HepG2 (cell line): ENCODE measurements at regions not wholly inside any gene's neighbourhood (a gene's known extent, or its start where the extent isn't known, plus 50 kb on each side); places are given as distances from the start of the nearest gene placed in this dataset.

Source experiments
- EEA1 ChIP-seq: sonication (generic); formaldehyde crosslinking; IDR thresholded peaks from 2 replicates; pipeline ENCODE4 v1.5.1; 2020; ENCODE audit warnings: mild to moderate bottlenecking, missing genetic modification reagents, borderline replicate concordance
- EP300 ChIP-seq, 3 experiments: sonication (generic) in 1 of 3; formaldehyde crosslinking in 1 of 3; IDR thresholded peaks; 2 replicates each; pipeline versions ENCODE4 v1.5.1 to v1.6.1; 2011 to 2020; ENCODE audit warnings: low read depth in 2 of 3, low read length in 2 of 3, borderline replicate concordance in 1 of 3, improper control_type of control experiment in 1 of 3, mild to moderate bottlenecking in 1 of 3, missing genetic modification reagents in 1 of 3, moderate library complexity in 1 of 3
- FIP1L1 ChIP-seq: fragments of 200-400 bp; formaldehyde crosslinking; IDR thresholded peaks from 2 replicates; pipeline ENCODE4 v1.6.1; 2018; ENCODE audit warnings: low read depth, mild to moderate bottlenecking, low read length, moderate library complexity, borderline replicate concordance; ENCODE audit not compliant: insufficient read depth
- HHEX ChIP-seq: IDR thresholded peaks from 2 replicates; pipeline ENCODE4 v1.6.1; 2016; ENCODE audit warnings: control low read depth
- MIXL1 ChIP-seq: IDR thresholded peaks from 2 replicates; pipeline ENCODE4 v1.6.1; 2016
- NCOR1 ChIP-seq: fragments of 200-600 bp; sonication (generic); IDR thresholded peaks from 2 replicates; pipeline ENCODE4 v1.7.0; 2017; ENCODE audit warnings: antibody characterized with exemption, low read length, borderline replicate concordance
- RBM22 ChIP-seq: fragments of 200-400 bp; formaldehyde crosslinking; optimal IDR thresholded peaks from 2 replicates; pipeline ENCODE3; 2017; ENCODE audit warnings: mild to moderate bottlenecking, low read length, moderate library complexity
- RXRB ChIP-seq: IDR thresholded peaks from 2 replicates; pipeline ENCODE4 v1.6.1; 2016; ENCODE audit warnings: borderline replicate concordance, missing genetic modification reagents, missing compliant biosample characterization
- SALL1 ChIP-seq: sonication (generic); formaldehyde crosslinking; IDR thresholded peaks from 2 replicates; pipeline ENCODE4 v1.8.0; 2022; ENCODE audit warnings: mild to moderate bottlenecking, missing genetic modification reagents
- STAG1 ChIP-seq: sonication (generic); formaldehyde crosslinking; IDR thresholded peaks from 2 replicates; pipeline ENCODE4 v1.4.0; 2020; ENCODE audit warnings: missing genetic modification reagents
- SUZ12 ChIP-seq: fragments of 150-350 bp; IDR thresholded peaks from 2 replicates; pipeline ENCODE4 v1.6.1; 2014; ENCODE audit warnings: low read depth, low read length
- TBL1XR1 ChIP-seq: fragments of 150-350 bp; IDR thresholded peaks from 2 replicates; pipeline ENCODE4 v1.6.1; 2014; ENCODE audit warnings: borderline replicate concordance, low read length; ENCODE audit not compliant: partially characterized antibody
- ZBTB1 ChIP-seq: sonication (generic); formaldehyde crosslinking; IDR thresholded peaks from 2 replicates; pipeline ENCODE4 v1.4.0; 2020; ENCODE audit warnings: missing genetic modification reagents, borderline replicate concordance
- ZNF235 ChIP-seq: sonication (generic); formaldehyde crosslinking; IDR thresholded peaks from 2 replicates; pipeline ENCODE4 v1.8.1; 2023; ENCODE audit warnings: mild to moderate bottlenecking, missing genetic modification reagents, borderline replicate concordance
- ZNF263 ChIP-seq: sonication (generic); formaldehyde crosslinking; IDR thresholded peaks from 2 replicates; pipeline ENCODE4 v1.4.0; 2020; ENCODE audit warnings: missing genetic modification reagents
- ZNF33B ChIP-seq: sonication (generic); formaldehyde crosslinking; IDR thresholded peaks from 2 replicates; pipeline ENCODE4 v1.5.1; 2020; ENCODE audit warnings: mild to moderate bottlenecking, missing genetic modification reagents
- ZNF34 ChIP-seq: sonication (generic); formaldehyde crosslinking; IDR thresholded peaks from 2 replicates; pipeline ENCODE4 v1.4.0; 2020; ENCODE audit warnings: mild to moderate bottlenecking, missing genetic modification reagents, borderline replicate concordance
- ZNF547 ChIP-seq: sonication (generic); formaldehyde crosslinking; IDR thresholded peaks from 2 replicates; pipeline ENCODE4 v1.5.1; 2020; ENCODE audit warnings: mild to moderate bottlenecking, missing genetic modification reagents
- ZSCAN22 ChIP-seq: sonication (generic); formaldehyde crosslinking; IDR thresholded peaks from 2 replicates; pipeline ENCODE4 v1.4.0; 2020; ENCODE audit warnings: mild to moderate bottlenecking, missing genetic modification reagents
- TF ChIP-seq, protein P1 (sequence below): sonication (generic); formaldehyde crosslinking; IDR thresholded peaks from 2 replicates; pipeline ENCODE4 v1.8.1; 2023; ENCODE audit warnings: mild to moderate bottlenecking, inconsistent platforms, moderate library complexity, missing genetic modification reagents, borderline replicate concordance
- TF ChIP-seq, protein P2 (sequence below): sonication (generic); formaldehyde crosslinking; IDR thresholded peaks from 2 replicates; pipeline ENCODE4 v1.4.0; 2020; ENCODE audit warnings: mild to moderate bottlenecking, missing genetic modification reagents
- TF ChIP-seq, protein P3 (sequence below): sonication (generic); formaldehyde crosslinking; IDR thresholded peaks from 2 replicates; pipeline ENCODE4 v1.5.1; 2020; ENCODE audit warnings: mild to moderate bottlenecking, moderate library complexity, missing genetic modification reagents
- TF ChIP-seq, protein P4 (sequence below): sonication (generic); formaldehyde crosslinking; conservative IDR thresholded peaks from 2 replicates; pipeline ENCODE4 v1.8.0; 2022; ENCODE audit warnings: missing genetic modification reagents
- TF ChIP-seq, protein P5 (sequence below): sonication (generic); formaldehyde crosslinking; IDR thresholded peaks from 2 replicates; pipeline ENCODE4 v1.4.0; 2020; ENCODE audit warnings: missing genetic modification reagents, mild to moderate bottlenecking, borderline replicate concordance

DNA sequence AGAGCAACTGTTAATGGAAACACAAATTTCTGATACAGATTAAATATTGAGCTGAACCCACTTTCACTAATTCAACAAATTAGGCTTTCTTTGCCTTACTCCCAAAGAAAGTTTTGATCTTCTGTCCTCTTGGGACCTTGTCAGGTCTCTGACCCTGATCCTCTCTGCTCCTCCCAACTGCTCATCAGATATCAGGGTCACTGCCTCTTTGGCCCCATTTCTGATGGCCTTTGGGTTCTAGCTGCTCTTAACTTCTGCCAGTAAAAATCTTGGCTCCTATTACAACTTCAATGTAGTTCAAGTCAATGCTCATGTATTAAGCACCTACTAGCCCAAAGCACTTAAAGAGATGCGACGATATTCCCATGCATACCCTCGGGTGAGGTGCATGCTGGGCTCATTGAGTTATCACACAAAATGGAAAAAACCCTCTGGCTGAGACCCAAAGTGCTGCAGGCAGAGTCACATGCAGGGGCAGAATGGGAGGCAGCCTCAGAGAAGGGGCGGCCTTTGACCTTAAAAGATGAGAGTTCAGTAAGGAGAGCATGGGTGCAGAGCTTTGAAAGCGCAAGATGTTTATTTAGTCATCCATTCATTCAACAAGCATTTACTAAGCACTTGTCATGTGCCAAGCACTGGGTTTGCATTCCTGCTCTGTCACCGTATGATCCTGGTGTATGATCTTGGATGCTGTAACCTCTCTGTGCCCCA is 183.4 kb downstream of the USP12 start (continued):
- TF ChIP-seq, protein P1, sequence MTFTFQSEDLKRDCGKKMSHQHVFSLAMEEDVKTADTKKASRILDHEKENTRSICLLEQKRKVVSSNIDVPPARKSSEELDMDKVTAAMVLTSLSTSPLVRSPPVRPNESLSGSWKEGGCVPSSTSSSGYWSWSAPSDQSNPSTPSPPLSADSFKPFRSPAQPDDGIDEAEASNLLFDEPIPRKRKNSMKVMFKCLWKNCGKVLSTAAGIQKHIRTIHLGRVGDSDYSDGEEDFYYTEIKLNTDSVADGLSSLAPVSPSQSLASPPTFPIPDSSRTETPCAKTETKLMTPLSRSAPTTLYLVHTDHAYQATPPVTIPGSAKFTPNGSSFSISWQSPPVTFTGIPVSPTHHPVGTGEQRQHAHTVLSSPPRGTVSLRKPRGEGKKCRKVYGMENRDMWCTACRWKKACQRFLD (CRISPR knock-in tag), result no peak
- no peak for TF ChIP-seq FIP1L1
- no peak for TF ChIP-seq HHEX (CRISPR knock-in tag)
- TF ChIP-seq, protein P2, sequence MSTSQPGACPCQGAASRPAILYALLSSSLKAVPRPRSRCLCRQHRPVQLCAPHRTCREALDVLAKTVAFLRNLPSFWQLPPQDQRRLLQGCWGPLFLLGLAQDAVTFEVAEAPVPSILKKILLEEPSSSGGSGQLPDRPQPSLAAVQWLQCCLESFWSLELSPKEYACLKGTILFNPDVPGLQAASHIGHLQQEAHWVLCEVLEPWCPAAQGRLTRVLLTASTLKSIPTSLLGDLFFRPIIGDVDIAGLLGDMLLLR (CRISPR knock-in tag), result no peak
- TF ChIP-seq EP300 (IDR thresholded peaks at IDR 0.05; ENCODE audit: low read depth in 2 of 2, low read length in 2 of 2), result 0 out of 4 replicates have a peak, but pooled peaks of 1 of the 2 experiments have one; percentile 21
- no peak for TF ChIP-seq EP300 (CRISPR knock-in tag; IDR thresholded peaks at IDR 0.05; ENCODE audit: borderline replicate concordance)
- peak; percentile 58 for TF ChIP-seq ZNF263 (CRISPR knock-in tag)
- TF ChIP-seq ZNF34, result no peak
- peak; percentile 15; the same call in 1 of the 2 replicates for TF ChIP-seq STAG1
- no peak for TF ChIP-seq ZNF235 (CRISPR knock-in tag)
- no peak for TF ChIP-seq EEA1
- TF ChIP-seq NCOR1, result peak; percentile 34; the same call in 1 of the 2 replicates
- no peak for TF ChIP-seq RXRB
- no peak for TF ChIP-seq MIXL1
- TF ChIP-seq ZSCAN22 (CRISPR knock-in tag), result no peak
- peak; percentile 41; the same call in 1 of the 2 replicates for TF ChIP-seq SALL1
- TF ChIP-seq, protein P3, sequence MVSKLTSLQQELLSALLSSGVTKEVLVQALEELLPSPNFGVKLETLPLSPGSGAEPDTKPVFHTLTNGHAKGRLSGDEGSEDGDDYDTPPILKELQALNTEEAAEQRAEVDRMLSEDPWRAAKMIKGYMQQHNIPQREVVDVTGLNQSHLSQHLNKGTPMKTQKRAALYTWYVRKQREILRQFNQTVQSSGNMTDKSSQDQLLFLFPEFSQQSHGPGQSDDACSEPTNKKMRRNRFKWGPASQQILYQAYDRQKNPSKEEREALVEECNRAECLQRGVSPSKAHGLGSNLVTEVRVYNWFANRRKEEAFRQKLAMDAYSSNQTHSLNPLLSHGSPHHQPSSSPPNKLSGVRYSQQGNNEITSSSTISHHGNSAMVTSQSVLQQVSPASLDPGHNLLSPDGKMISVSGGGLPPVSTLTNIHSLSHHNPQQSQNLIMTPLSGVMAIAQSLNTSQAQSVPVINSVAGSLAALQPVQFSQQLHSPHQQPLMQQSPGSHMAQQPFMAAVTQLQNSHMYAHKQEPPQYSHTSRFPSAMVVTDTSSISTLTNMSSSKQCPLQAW (CRISPR knock-in tag), result 0 out of 2 replicates have a peak, but pooled peaks have one; percentile 24
- TF ChIP-seq ZBTB1 (CRISPR knock-in tag), result no peak
- TF ChIP-seq, protein P4, sequence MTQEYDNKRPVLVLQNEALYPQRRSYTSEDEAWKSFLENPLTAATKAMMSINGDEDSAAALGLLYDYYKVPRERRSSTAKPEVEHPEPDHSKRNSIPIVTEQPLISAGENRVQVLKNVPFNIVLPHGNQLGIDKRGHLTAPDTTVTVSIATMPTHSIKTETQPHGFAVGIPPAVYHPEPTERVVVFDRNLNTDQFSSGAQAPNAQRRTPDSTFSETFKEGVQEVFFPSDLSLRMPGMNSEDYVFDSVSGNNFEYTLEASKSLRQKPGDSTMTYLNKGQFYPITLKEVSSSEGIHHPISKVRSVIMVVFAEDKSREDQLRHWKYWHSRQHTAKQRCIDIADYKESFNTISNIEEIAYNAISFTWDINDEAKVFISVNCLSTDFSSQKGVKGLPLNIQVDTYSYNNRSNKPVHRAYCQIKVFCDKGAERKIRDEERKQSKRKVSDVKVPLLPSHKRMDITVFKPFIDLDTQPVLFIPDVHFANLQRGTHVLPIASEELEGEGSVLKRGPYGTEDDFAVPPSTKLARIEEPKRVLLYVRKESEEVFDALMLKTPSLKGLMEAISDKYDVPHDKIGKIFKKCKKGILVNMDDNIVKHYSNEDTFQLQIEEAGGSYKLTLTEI (CRISPR knock-in tag), result no peak
- TF ChIP-seq, protein P5, sequence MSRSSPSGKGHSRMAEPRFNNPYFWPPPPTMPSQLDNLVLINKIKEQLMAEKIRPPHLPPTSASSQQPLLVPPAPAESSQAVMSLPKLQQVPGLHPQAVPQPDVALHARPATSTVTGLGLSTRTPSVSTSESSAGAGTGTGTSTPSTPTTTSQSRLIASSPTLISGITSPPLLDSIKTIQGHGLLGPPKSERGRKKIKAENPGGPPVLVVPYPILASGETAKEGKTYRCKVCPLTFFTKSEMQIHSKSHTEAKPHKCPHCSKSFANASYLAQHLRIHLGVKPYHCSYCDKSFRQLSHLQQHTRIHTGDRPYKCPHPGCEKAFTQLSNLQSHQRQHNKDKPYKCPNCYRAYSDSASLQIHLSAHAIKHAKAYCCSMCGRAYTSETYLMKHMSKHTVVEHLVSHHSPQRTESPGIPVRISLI, result no peak
- TF ChIP-seq RBM22, result no peak
- TF ChIP-seq ZNF547 (CRISPR knock-in tag), result no peak
- TF ChIP-seq ZNF33B (CRISPR knock-in tag), result no peak
- TF ChIP-seq SUZ12, result no peak
- TF ChIP-seq TBL1XR1, result no peak
